ENCODE measurements at regions not wholly inside any gene's neighbourhood (a gene's known extent, or its start where the extent isn't known, plus 50 kb on each side); places are given as distances from the start of the nearest gene placed in this dataset.

- Histone ChIP-seq H2BK5ac (ENCODE audit: insufficient read length, low read length) (no peak overlapping the region), H2BK120ac (ENCODE audit: low read depth, low read length, poor library complexity, severe bottlenecking) (no peak overlapping the region), H4K5ac (ENCODE audit: insufficient read length, low read depth, low read length) (no peak overlapping the region), H2BK12ac (ENCODE audit: insufficient read length, low read depth, low read length) (no peak overlapping the region), H3T11ph (ENCODE audit: low read length) (no peak overlapping the region), H3K79me1 (ENCODE audit: insufficient read depth, low read depth, low read length, poor library complexity, severe bottlenecking) (no peaks in the 10 kb centered on the region), H3K4ac (ENCODE audit: low read depth, low read length) (no peak overlapping the region), H2BK15ac (ENCODE audit: low read depth, low read length) (no peak overlapping the region), H3K4me1 (ENCODE audit: insufficient read depth, low read length) (no peaks in the 10 kb centered on the region), H3K18ac (ENCODE audit: insufficient read length, low read depth, low read length) (no peak overlapping the region), H3K23me2 (ENCODE audit: insufficient read length, low read depth, low read length, poor library complexity, severe bottlenecking) (no peaks in the 10 kb centered on the region), H2AK5ac (ENCODE audit: insufficient read length, low read length) (no peak overlapping the region), H3K79me2 (ENCODE audit: insufficient read depth, low read length) (no peaks in the 10 kb centered on the region), H4K8ac (replicated peaks; ENCODE audit: insufficient read length, low read depth, low read length) (no peak overlapping the region), H2AFZ (ENCODE audit: low read length) (no peak overlapping the region), H4K91ac (ENCODE audit: insufficient read length, low read depth, low read length) (no peak overlapping the region), H3K27ac (ENCODE audit: insufficient read length, low read depth, low read length) (no peak overlapping the region), H3K14ac (ENCODE audit: insufficient read depth, low read length) (no peak overlapping the region), H3K27me3 (ENCODE audit: insufficient read depth, low read length) (no peaks in the 10 kb centered on the region), H3K9me3 (ENCODE audit: control insufficient read depth, low read depth, low read length) (no peaks in the 10 kb centered on the region), H3K9ac (ENCODE audit: extremely low read depth, insufficient read length, low read length) (no peak overlapping the region), H3K56ac (ENCODE audit: insufficient read length, low read depth, low read length) (no peak overlapping the region), H4K20me1 (ENCODE audit: control insufficient read depth, insufficient read depth, insufficient read length) (no peaks in the 10 kb centered on the region), H3K23ac (ENCODE audit: insufficient read length, low read depth, low read length) (no peak overlapping the region), H3K4me2 (ENCODE audit: insufficient read depth, insufficient read length, low read length) (no peak overlapping the region), H2BK20ac (ENCODE audit: low read depth, low read length, poor library complexity, severe bottlenecking) (no peak overlapping the region)
- TF ChIP-seq CTCF (conservative IDR thresholded peaks at IDR 0.05), result no peak
- H3K27ac Mint-ChIP-seq, result no peak overlapping the region
- DNase-seq, result no peak
- H3K4me1 Mint-ChIP-seq, result no peaks in the 10 kb centered on the region
- H3K9me3 Mint-ChIP-seq, result no peaks in the 10 kb centered on the region
- no peaks in the 10 kb centered on the region for H3K27me3 Mint-ChIP-seq (ENCODE audit: low read depth)
- no peak overlapping the region for H3K4me3 Mint-ChIP-seq
- H3K36me3 Mint-ChIP-seq (ENCODE audit: insufficient read depth in 1 of 3, low read depth in 3 of 3), result no peaks in the 10 kb centered on the region
- no CpG with 5 or more reads among the region's 4 CpGs for WGBS (ENCODE audit: extremely low coverage, insufficient read length, low lambda C conversion rate)
These were observed 829.5 kb upstream of the MDGA2 start for GRCh38 chr14:48504921-48505320.

Measured in H9 (cell line).